ENCODE measurements at regions not wholly inside any gene's neighbourhood (a gene's known extent, or its start where the extent isn't known, plus 50 kb on each side); places are given as distances from the start of the nearest gene placed in this dataset.
A peak's percentile ranks its signal among the peaks of the same experiment; 100 is the strongest.

DNA sequence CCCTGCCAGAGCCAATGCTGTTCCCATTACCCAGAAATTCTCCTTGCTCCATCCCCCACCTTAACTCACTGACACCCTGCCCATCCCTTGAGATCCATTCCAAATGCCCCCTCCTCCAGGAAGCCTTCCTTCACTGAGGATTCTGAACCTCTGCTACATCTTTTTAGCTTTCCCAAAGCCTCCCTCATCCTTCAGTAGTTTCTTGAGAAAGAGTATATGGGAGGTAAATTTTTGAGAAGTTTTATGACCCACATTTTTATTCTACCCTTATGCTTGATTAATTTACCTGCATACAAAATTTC is 93.1 kb downstream of the INHBB start:
- no peak for ATAC-seq (ENCODE audit: low read depth in 2 of 2)
- H3K9me3 Mint-ChIP-seq, result peaks cover 0 to 4% (median 0%) of the 10 kb centered on the region in 7 donors
- H3K27ac Mint-ChIP-seq, result peak overlapping the region in 1 of 6 donors; percentile 3
- H3K4me1 Mint-ChIP-seq, result peaks cover 4 to 7% (median 7%) of the 10 kb centered on the region in 3 donors
- H3K36me3 Mint-ChIP-seq, result no peaks in the 10 kb centered on the region
- no peak for DNase-seq
- no peak overlapping the region for H3K4me3 Mint-ChIP-seq
- H3K27me3 Mint-ChIP-seq, result peaks cover 39 to 64% (median 58%) of the 10 kb centered on the region in 3 donors

DNA sequence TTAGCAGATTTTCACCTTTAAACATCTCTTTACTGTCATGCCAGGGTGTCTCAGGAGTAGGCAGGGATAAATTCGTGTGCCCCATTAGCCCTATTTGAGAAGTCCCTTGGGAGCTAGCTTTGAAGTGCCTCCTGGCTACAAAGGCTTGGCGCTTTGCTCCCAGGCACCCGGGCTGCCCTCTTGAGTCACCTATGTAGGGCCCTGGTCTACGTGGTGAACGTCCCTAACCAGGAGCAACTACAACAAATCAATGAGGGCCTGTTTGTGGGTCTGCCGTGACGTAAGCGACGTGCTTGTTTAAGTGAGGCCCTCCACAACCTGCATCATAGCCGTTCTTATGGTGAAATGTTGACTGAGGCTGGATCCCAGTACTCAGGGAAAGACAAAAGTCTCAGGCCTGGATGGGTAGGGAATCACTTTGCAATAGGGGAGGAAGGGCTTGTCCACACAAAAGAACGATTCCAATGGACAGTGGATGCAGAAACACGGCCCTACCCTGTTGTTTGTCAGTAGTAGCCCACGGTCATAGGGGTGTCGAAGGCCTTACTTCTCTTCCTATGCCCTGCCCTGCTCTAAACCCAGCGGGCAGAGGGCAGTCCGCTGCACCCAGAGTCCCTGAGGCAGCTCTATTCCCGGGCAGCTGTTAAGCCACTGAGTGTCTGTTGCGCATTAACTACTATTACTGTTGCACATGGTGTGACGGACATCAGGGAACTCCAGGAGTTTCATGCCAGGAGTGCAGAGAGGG is 93.9 kb downstream of the INHBB start:
- Mint-ChIP-seq H3K36me3 (no peaks in the 10 kb centered on the region), H3K4me1 (peaks cover 4 to 7% (median 7%) of the 10 kb centered on the region in 3 donors), H3K4me3 (no peak overlapping the region), H3K27ac (no peak overlapping the region), H3K27me3 (peaks cover 45 to 72% (median 66%) of the 10 kb centered on the region in 3 donors), H3K9me3 (peaks cover 0 to 4% (median 0%) of the 10 kb centered on the region in 7 donors)
- ATAC-seq (ENCODE audit: low read depth in 2 of 2), result no peak
- no peak for DNase-seq

DNA sequence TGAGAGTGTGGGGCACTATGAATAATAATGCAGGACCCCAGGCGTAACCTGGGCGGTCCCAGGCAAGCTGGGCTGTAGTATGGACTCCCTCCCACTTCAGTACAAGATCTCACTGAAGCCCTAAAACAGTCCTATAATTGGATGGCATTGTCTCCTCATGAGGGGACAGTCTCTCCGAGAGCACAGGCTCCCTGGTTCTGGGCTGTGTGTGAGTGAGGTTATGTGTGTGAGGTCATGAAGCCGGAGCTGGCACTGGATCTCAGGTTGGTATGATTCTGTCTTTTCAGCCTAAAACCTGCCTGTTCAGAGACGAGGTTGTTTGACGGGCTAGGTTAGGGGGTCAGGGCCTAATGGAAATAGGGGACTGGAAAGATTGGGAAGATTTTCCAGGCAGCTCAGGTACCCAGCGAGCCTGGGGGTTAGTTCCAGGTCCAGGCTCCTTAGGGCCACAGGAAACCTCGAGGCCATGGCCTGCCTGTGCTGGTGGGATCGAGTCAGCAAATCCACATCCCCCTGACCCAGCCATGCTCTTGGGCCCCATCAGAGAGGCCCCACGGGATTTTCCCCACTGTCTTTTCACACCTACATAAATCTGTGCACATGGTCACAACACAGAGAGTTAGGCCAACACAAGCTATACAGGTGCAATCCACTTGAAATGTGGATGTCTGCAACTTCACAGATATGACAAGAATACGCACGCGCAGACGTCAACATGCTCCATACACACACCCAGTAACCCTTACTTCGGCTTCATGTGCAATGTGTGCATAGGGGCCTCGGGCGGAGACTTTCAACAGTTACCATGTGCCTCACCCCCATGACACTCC is 94.8 kb downstream of the INHBB start:
- H3K27me3 Mint-ChIP-seq, result peaks cover 49 to 80% (median 73%) of the 10 kb centered on the region in 3 donors
- H3K4me3 Mint-ChIP-seq, result peak overlapping the region in 1 of 8 donors; percentile 28
- DNase-seq (no peak), ATAC-seq (ENCODE audit: low read depth in 2 of 2) (no peak)
- H3K4me1 Mint-ChIP-seq, result peaks cover 4 to 7% (median 7%) of the 10 kb centered on the region in 3 donors
- H3K36me3 Mint-ChIP-seq, result no peaks in the 10 kb centered on the region
- H3K9me3 Mint-ChIP-seq, result peaks cover 0 to 4% (median 0%) of the 10 kb centered on the region in 7 donors
- H3K27ac Mint-ChIP-seq, result no peak overlapping the region

DNA sequence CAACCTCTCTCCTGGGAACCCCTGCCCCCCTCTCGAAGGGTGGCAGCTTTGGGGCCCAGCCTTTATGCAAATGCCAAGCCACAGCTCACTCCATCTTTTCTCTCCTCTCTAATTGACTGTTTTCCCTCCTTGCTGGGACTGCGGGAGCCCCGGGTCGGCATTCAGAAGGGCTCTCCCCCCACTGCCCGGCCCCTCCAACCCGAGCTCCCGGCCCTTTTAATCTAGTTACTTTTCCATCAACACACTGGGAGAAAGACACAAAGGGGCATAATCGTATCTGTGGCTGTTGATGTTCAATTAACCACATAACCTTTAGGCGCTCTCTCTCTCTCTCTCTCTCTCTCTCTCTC is 95.4 kb downstream of the INHBB start:
- DNase-seq (no peak), ATAC-seq (ENCODE audit: low read depth in 2 of 2) (no peak)
- Mint-ChIP-seq H3K27me3 (peaks cover 50 to 81% (median 75%) of the 10 kb centered on the region in 3 donors), H3K27ac (no peak overlapping the region), H3K4me3 (peak overlapping the region in 1 of 8 donors; percentile 71), H3K36me3 (no peaks in the 10 kb centered on the region), H3K4me1 (peaks cover 4 to 7% (median 7%) of the 10 kb centered on the region in 3 donors), H3K9me3 (peaks cover 0 to 4% (median 0%) of the 10 kb centered on the region in 7 donors)

DNA sequence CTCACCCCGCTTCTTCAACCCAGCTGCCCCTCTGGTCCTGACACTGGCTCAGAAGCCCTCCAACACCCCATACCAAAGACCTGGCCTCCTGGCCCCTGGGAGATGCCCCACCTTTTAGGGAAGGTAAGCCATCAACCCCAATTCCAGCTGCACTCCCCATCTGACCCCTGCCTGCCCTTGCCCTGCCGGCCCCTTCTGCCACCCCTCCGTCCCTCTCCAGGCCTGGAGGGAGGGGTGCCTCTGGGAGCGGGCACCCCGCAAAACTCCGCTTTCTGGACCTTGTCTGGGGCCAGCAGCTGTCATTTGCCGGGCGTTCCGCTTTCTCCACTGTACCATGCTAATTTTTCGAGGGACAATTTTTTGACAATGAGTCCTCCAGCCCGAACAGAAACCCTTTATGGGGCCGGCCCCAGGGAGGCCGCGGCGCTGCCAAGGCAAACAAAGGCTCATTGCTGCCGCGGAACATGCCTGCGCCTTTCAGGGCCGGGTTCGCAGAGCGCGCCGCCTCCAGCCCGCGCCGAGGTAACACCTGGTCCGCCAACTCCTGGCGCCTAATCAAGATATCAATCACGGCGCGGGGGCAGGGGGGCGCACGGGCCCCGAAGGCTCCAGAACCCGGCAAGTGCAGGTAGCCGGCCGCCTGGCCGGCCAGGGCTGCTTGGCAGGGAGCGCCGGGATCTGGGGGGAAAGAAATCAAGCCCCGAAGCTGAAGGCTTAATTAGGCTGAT is 96.0 kb downstream of the INHBB start:
- Mint-ChIP-seq H3K4me1 (peaks cover 4 to 7% (median 7%) of the 10 kb centered on the region in 3 donors), H3K4me3 (peak overlapping the region in 2 of 8 donors; percentile 9 to 71), H3K27ac (no peak overlapping the region), H3K9me3 (peaks cover 0 to 4% (median 0%) of the 10 kb centered on the region in 7 donors), H3K36me3 (no peaks in the 10 kb centered on the region), H3K27me3 (peaks cover 52 to 78% (median 73%) of the 10 kb centered on the region in 3 donors)
- DNase-seq, result no peak
- ATAC-seq (ENCODE audit: low read depth in 2 of 2), result no peak

DNA sequence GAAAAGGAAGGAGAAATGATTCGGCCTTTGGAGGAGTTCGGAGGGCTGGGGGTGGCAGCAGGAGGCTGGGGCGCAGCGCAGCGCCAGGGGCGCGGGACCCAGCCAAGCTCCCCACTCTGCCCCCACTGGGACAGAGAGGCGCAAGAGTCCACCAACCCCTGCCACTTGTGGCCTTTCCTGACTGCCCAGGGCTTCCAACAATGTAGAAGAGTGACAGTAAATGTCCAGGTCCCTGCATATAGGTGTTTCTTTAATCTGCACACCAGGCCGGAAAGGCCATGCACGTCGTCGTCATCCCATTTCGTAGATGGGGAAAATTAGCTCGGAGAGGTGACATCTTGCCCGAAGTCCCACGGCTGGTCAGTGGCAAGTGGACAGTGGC is 96.6 kb downstream of the INHBB start:
- ATAC-seq (ENCODE audit: low read depth in 2 of 2) (no peak), DNase-seq (no peak)
- Mint-ChIP-seq H3K27me3 (peaks cover 50 to 79% (median 73%) of the 10 kb centered on the region in 3 donors), H3K4me3 (peak overlapping the region in 2 of 8 donors; percentile 9 to 70), H3K4me1 (peaks cover 4 to 7% (median 7%) of the 10 kb centered on the region in 3 donors), H3K27ac (no peak overlapping the region), H3K36me3 (no peaks in the 10 kb centered on the region), H3K9me3 (peaks cover 0 to 4% (median 0%) of the 10 kb centered on the region in 7 donors)

DNA sequence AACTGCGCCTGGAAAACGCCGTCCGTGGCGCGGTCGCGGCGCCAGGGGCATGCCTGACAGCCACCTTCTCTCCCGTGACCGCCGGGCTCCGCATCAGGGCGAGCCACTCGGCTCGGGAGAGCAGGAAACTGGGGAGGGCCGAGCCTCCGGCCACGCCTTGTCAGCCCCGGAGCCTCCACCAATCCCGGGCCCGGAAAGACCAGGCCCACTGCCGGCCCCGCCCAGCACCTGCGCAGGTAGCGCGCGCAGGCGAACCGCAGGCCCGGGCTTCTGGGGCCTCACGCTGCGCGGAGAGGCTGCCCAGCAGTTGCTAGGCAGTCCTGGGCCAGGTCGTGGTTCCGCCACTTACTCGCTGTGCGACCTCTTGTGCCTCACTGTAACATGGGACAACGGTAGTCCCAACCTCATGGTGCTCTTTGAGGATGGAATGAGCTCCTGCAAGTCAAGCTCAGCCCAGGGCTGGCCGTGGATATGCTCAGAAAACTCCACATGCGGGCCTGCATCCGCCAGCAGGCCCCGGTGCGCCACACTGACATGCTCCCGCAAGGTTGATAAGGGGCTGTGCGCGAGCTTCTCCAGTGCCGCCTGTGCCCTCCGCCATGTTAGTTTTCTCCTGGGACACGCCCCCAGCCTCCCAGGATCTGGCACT is 97.1 kb downstream of the INHBB start:
- Mint-ChIP-seq H3K36me3 (no peaks in the 10 kb centered on the region), H3K4me3 (peak overlapping the region in 2 of 8 donors; percentile 9 to 60), H3K27ac (no peak overlapping the region), H3K4me1 (peaks cover 4 to 7% (median 7%) of the 10 kb centered on the region in 3 donors), H3K27me3 (peaks cover 49 to 83% (median 73%) of the 10 kb centered on the region in 3 donors), H3K9me3 (peaks cover 0 to 4% (median 0%) of the 10 kb centered on the region in 7 donors)
- DNase-seq, result no peak
- ATAC-seq (ENCODE audit: low read depth in 2 of 2), result no peak

DNA sequence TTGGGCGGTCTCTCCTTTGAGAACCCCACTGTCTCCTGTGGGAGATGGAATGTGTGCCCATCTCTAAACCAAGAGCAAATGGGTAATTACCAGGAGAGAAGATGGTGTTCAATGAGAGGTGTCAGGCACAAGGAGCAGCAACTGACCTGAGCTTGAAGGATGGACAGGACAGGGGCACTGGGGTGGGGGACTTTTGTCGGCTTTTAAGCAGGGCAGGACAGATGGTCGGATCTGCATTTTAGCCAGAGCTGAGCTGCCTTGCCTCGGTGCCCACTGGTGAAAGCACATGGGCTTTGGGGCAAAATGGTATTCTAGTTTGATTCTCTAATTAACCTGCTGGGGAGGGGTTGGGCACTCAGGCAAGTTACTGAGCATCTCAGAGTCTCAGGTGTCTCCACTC is 98.0 kb downstream of the INHBB start:
- H3K4me1 Mint-ChIP-seq, result peaks cover 4 to 7% (median 7%) of the 10 kb centered on the region in 3 donors
- DNase-seq, result no peak
- H3K9me3 Mint-ChIP-seq, result peaks cover 0 to 4% (median 0%) of the 10 kb centered on the region in 7 donors
- no peak for ATAC-seq (ENCODE audit: low read depth in 2 of 2)
- peak overlapping the region in 1 of 6 donors; percentile 10 for H3K27ac Mint-ChIP-seq
- H3K36me3 Mint-ChIP-seq, result no peaks in the 10 kb centered on the region
- peaks cover 43 to 78% (median 69%) of the 10 kb centered on the region in 3 donors for H3K27me3 Mint-ChIP-seq
- peak overlapping the region in 1 of 8 donors; percentile 20 for H3K4me3 Mint-ChIP-seq

DNA sequence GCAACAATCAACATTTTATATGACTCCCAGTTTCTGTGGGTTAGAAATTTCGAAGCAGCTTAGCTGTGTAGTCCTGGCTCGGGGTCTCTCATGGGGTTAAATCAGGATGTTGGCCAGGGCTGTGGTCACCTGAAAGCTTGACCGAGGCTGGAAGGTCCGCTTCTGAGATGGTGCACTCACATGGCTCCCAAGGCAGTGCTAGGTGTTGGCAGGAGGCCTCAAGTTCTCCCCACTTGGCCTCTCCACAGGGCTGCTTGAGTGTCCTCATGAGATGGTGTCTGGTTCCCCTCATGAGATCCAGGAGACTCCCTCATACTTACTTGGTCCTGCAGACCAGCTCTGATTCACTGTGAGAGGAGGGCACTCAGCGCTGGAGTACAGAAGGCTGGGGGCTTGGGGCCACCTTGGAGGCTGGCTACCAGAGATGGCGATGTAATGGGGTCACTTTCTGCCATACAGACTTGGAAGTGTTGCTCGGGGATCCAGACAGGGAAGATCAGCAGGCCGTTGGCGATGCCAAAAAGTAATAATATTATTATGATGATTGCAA is 98.8 kb downstream of the INHBB start:
- H3K4me3 Mint-ChIP-seq, result no peak overlapping the region
- no peak overlapping the region for H3K27ac Mint-ChIP-seq
- peaks cover 0 to 4% (median 0%) of the 10 kb centered on the region in 7 donors for H3K9me3 Mint-ChIP-seq
- DNase-seq, result no peak
- peaks cover 4 to 7% (median 7%) of the 10 kb centered on the region in 3 donors for H3K4me1 Mint-ChIP-seq
- no peak for ATAC-seq (ENCODE audit: low read depth in 2 of 2)
- no peaks in the 10 kb centered on the region for H3K36me3 Mint-ChIP-seq
- H3K27me3 Mint-ChIP-seq, result peaks cover 38 to 75% (median 69%) of the 10 kb centered on the region in 3 donors

DNA sequence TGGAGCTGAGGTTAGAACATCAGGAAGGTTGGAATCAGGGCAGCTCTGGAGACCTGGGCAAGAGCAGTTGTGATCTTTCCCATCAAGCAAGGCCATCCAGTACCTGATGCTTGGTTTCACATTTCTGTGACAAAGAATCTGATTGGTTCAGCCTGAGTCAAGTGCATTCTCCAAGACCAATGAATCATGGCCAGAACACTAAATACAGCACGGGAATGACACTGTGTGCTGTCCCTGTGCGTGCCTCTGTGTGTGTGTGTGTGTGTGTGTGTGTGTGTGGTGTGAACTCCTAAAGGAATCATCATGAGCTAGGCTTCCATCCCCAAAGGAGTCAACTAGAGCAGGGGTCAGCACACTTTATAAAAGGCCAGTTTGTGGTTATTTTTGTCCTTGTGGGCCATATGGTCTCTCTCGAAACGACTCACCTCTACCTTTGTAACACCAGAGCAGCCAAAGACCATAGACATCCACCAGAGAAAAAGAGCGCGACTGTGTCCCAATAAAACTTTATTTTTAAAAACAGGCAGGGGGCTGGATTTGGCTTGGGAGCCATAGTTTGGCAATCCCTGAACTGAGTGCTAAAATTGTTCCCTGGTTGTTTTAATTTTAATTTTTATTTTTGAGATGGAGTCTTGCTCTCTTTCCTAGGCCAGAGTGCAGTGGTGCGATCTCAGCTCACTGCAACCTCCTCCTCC is 99.7 kb downstream of the INHBB start:
- ATAC-seq (ENCODE audit: low read depth in 2 of 2) (no peak), DNase-seq (no peak)
- Mint-ChIP-seq H3K4me3 (no peak overlapping the region), H3K27ac (no peak overlapping the region), H3K4me1 (peaks cover 4 to 7% (median 7%) of the 10 kb centered on the region in 3 donors), H3K36me3 (no peaks in the 10 kb centered on the region), H3K9me3 (peaks cover 0 to 4% (median 0%) of the 10 kb centered on the region in 7 donors), H3K27me3 (peaks cover 37 to 71% (median 61%) of the 10 kb centered on the region in 3 donors)

DNA sequence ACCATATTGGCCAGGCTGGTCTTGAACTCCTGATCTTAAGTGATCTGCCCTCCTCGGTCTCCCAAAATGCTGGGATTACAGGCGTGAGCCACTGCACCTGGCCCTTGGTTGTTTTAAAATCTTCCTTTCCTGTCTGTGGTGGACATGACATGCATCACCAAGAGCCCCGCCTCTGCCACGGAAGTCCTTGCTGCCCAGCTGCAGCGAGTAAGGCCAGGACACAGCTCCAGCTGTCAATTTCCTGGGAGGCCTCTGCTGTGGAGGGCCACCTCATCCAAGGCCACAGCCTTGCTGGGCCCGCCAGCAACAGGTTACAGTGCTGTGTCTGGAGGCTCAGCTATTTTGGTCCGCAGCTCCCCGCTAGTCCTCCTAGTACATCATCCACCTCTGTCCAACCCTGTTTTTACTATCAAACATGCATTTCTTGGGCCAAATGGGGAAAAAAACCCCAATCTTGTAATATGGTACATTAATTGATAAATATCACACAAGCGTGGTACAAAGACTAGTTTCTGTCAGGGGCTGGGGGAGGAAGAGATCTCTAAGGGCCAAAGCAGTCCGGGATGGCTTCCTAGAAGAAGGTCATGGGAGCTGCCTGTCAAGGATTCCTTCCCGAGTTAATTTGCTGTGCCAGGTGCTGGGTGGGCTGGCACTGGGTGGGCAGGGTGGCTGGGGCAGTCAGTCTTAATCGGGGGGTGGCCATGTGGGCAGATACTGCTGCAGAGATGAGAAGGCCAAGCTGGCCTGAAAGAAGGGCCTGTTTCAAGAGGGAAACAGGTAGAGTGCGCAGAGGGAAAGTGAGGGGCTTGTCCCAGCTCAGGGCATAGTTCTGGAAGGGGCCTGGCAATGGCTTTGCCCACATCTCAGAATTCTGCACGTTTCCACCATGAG is 100.5 kb downstream of the INHBB start:
- Mint-ChIP-seq H3K4me3 (no peak overlapping the region), H3K36me3 (no peaks in the 10 kb centered on the region), H3K27ac (no peak overlapping the region), H3K9me3 (peaks cover 0 to 4% (median 0%) of the 10 kb centered on the region in 7 donors), H3K27me3 (peaks cover 37 to 70% (median 60%) of the 10 kb centered on the region in 3 donors), H3K4me1 (peaks cover 4 to 7% (median 7%) of the 10 kb centered on the region in 3 donors)
- ATAC-seq (ENCODE audit: low read depth in 2 of 2), result no peak
- DNase-seq, result no peak
